Right atrium auricular region (tissue), 2 donors: ENCODE measurements at regions not wholly inside any gene's neighbourhood (a gene's known extent, or its start where the extent isn't known, plus 50 kb on each side); places are given as distances from the start of the nearest gene placed in this dataset.

Source experiments
- DNase-seq: peaks from one replicate; pipeline ENCODE4 v3.0.0-alpha.2; 2019; ENCODE audit warnings: low spot score
- H3K27ac ChIP-seq, 2 donors: fragments of 200-600 bp; sonication (generic); 1 replicate in 1 of 2; 2 replicates in 1 of 2; pipeline ENCODE4 v1.5.1; 2016 to 2019
- H3K27me3 ChIP-seq, 2 donors: fragments of 200-600 bp; sonication (generic); one replicate each; pipeline versions ENCODE4 v1.5.1 to v1.6.0; 2017 to 2019
- H3K36me3 ChIP-seq: fragments of 200-600 bp; sonication (generic); one replicate; pipeline ENCODE4 v1.5.1; 2016
- H3K4me1 ChIP-seq, 2 donors: fragments of 200-600 bp; sonication (generic); one replicate each; pipeline versions ENCODE4 v1.5.1 to v1.6.0; 2017 to 2019
- H3K4me3 ChIP-seq, 2 donors: fragments of 200-600 bp; sonication (generic); 1 replicate in 1 of 2; 2 replicates in 1 of 2; pipeline ENCODE4 v1.5.1; 2017 to 2019; ENCODE audit warnings: mild to moderate bottlenecking in 1 of 2, moderate library complexity in 1 of 2
- H3K9me3 ChIP-seq, 2 donors: fragments of 200-600 bp; sonication (generic); one replicate each; pipeline ENCODE4 v1.5.1; 2019
- CTCF ChIP-seq, 2 donors: fragments of 200-600 bp; sonication (generic); IDR thresholded peaks; one replicate each; pipeline ENCODE4 v1.5.1; 2019; ENCODE audit warnings: antibody characterized with exemption in 2 of 2

GRCh38 chr9:118829334-118829733 lies 539.9 kb downstream of the BRINP1 start:
- no peak overlapping the region for H3K4me3 ChIP-seq
- H3K27ac ChIP-seq: no peak overlapping the region
- peak; percentile 48 to 72 for TF ChIP-seq CTCF (IDR thresholded peaks at IDR 0.05)
- no peaks in the 10 kb centered on the region for H3K36me3 ChIP-seq
- no peaks in the 10 kb centered on the region for H3K9me3 ChIP-seq
- H3K27me3 ChIP-seq: no peaks in the 10 kb centered on the region
- DNase-seq: no peak
- no peaks in the 10 kb centered on the region for H3K4me1 ChIP-seq

- no peak for DNase-seq
- H3K4me1 ChIP-seq: no peaks in the 10 kb centered on the region
These were observed 536.9 kb downstream of the BRINP1 start for GRCh38 chr9:118832371-118832770.

GRCh38 chr9:118836891-118837290 lies 532.3 kb downstream of the BRINP1 start:
- H3K4me3 ChIP-seq: no peak overlapping the region
- H3K9me3 ChIP-seq: no peaks in the 10 kb centered on the region
- no peak overlapping the region for H3K27ac ChIP-seq
- H3K4me1 ChIP-seq: no peaks in the 10 kb centered on the region
- no peaks in the 10 kb centered on the region for H3K36me3 ChIP-seq
- H3K27me3 ChIP-seq: no peaks in the 10 kb centered on the region
- DNase-seq: no peak
- no peak for TF ChIP-seq CTCF (IDR thresholded peaks at IDR 0.05)

More at GRCh38 chr9:118832371-118832770, 536.9 kb downstream of the BRINP1 start:
- H3K9me3 ChIP-seq: no peaks in the 10 kb centered on the region
- no peaks in the 10 kb centered on the region for H3K27me3 ChIP-seq
- H3K27ac ChIP-seq: no peak overlapping the region
- H3K36me3 ChIP-seq: no peaks in the 10 kb centered on the region
- no peak for TF ChIP-seq CTCF (IDR thresholded peaks at IDR 0.05)
- H3K4me3 ChIP-seq: no peak overlapping the region

GRCh38 chr9:118871531-118871930 lies 497.7 kb downstream of the BRINP1 start:
- H3K27me3 ChIP-seq: no peaks in the 10 kb centered on the region
- no peaks in the 10 kb centered on the region for H3K9me3 ChIP-seq
- H3K36me3 ChIP-seq: no peaks in the 10 kb centered on the region
- no peak overlapping the region for H3K27ac ChIP-seq
- no peak overlapping the region for H3K4me3 ChIP-seq
- H3K4me1 ChIP-seq: no peaks in the 10 kb centered on the region
- DNase-seq: no peak
- TF ChIP-seq CTCF (IDR thresholded peaks at IDR 0.05): no peak

- no peak overlapping the region for H3K27ac ChIP-seq
- H3K4me1 ChIP-seq: no peaks in the 10 kb centered on the region
- no peak overlapping the region for H3K4me3 ChIP-seq
- no peaks in the 10 kb centered on the region for H3K36me3 ChIP-seq
- H3K9me3 ChIP-seq: no peaks in the 10 kb centered on the region
- no peak for DNase-seq
- no peak for TF ChIP-seq CTCF (IDR thresholded peaks at IDR 0.05)
- no peaks in the 10 kb centered on the region for H3K27me3 ChIP-seq
These were observed 486.6 kb downstream of the BRINP1 start for GRCh38 chr9:118882684-118883083.

- no peak for TF ChIP-seq CTCF (IDR thresholded peaks at IDR 0.05)
- DNase-seq: no peak
- no peaks in the 10 kb centered on the region for H3K27me3 ChIP-seq
- H3K4me1 ChIP-seq: no peaks in the 10 kb centered on the region
- H3K4me3 ChIP-seq: no peak overlapping the region
- H3K9me3 ChIP-seq: no peaks in the 10 kb centered on the region
- no peak overlapping the region for H3K27ac ChIP-seq
- no peaks in the 10 kb centered on the region for H3K36me3 ChIP-seq
These were observed 485.8 kb downstream of the BRINP1 start for GRCh38 chr9:118883411-118883810.
